RWPE1 (cell line): ENCODE measurements at regions not wholly inside any gene's neighbourhood (a gene's known extent, or its start where the extent isn't known, plus 50 kb on each side); places are given as distances from the start of the nearest gene placed in this dataset.

Source experiments
- CTCF ChIA-PET: fragments of 350-600 bp; sonication (Branson Sonifier 250); formaldehyde crosslinking; extraction: SDS; loops from one replicate; lab custom pipeline; 2021; lab: Yijun Ruan, JAX
- POLR2A ChIA-PET: fragments of 400-600 bp; formaldehyde crosslinking; extraction: SDS; loops from one replicate; lab custom pipeline; 2020; ENCODE audit warnings: antibody characterized with exemption; ENCODE audit not compliant: low non-redundant PET; lab: Yijun Ruan, JAX
- DNase-seq: peaks from one replicate; pipeline ENCODE4 v3.0.0; 2012; ENCODE audit warnings: low spot score
- H3K27ac ChIP-seq: fragments of 450-650 bp; 2 replicates; pipeline ENCODE4 v1.5.1; 2017
- CTCF ChIP-seq: fragments of 450-650 bp; conservative IDR thresholded peaks from 2 replicates; pipeline ENCODE4 v1.5.1; 2017; ENCODE audit warnings: low read depth, mild to moderate bottlenecking

- DNase-seq = no peak
- CTCF ChIA-PET = no interaction called here
- TF ChIP-seq CTCF = no peak
Observed at GRCh38 chr3:74862476-74862875, 248.0 kb upstream of the CNTN3 start.

GRCh38 chr3:74861211-74861610 lies 246.8 kb upstream of the CNTN3 start:
- TF ChIP-seq CTCF = no peak
- ChIA-PET CTCF (interaction anchor here (0.6 kb wide), 1 partner anchor 162 kb away, joined by 4 read pairs; no protein-coding TSS in a partner anchor), POLR2A (no interaction called here)
- DNase-seq = no peak
- H3K27ac ChIP-seq = no peak overlapping the region

More at GRCh38 chr3:74862476-74862875, 248.0 kb upstream of the CNTN3 start:
- no peak overlapping the region for H3K27ac ChIP-seq
- POLR2A ChIA-PET = no interaction called here

- ChIA-PET POLR2A (no interaction called here), CTCF (no interaction called here)
- DNase-seq = no peak
- TF ChIP-seq CTCF = no peak
- H3K27ac ChIP-seq = no peak overlapping the region
Observed at GRCh38 chr3:74858086-74858485, 243.6 kb upstream of the CNTN3 start.

- CTCF ChIA-PET = no interaction called here
- TF ChIP-seq CTCF = no peak
- no peak overlapping the region for H3K27ac ChIP-seq
- no peak for DNase-seq
- POLR2A ChIA-PET = no interaction called here
Observed at GRCh38 chr3:74850381-74850780, 235.9 kb upstream of the CNTN3 start.

- ChIA-PET POLR2A (no interaction called here), CTCF (no interaction called here)
- TF ChIP-seq CTCF = no peak
- DNase-seq = no peak
- no peak overlapping the region for H3K27ac ChIP-seq
Observed at GRCh38 chr3:74847093-74847492, 232.6 kb upstream of the CNTN3 start.

GRCh38 chr3:74845081-74845480 lies 230.6 kb upstream of the CNTN3 start:
- no peak for TF ChIP-seq CTCF
- ChIA-PET POLR2A (no interaction called here), CTCF (no interaction called here)
- no peak overlapping the region for H3K27ac ChIP-seq
- DNase-seq = no peak

GRCh38 chr3:74844428-74844827 lies 230.0 kb upstream of the CNTN3 start:
- POLR2A ChIA-PET = no interaction called here
- CTCF ChIA-PET = no interaction called here
- TF ChIP-seq CTCF = no peak
- DNase-seq = no peak
- no peak overlapping the region for H3K27ac ChIP-seq
